ENCODE measurements at regions not wholly inside any gene's neighbourhood (a gene's known extent, or its start where the extent isn't known, plus 50 kb on each side); places are given as distances from the start of the nearest gene placed in this dataset.

DNA sequence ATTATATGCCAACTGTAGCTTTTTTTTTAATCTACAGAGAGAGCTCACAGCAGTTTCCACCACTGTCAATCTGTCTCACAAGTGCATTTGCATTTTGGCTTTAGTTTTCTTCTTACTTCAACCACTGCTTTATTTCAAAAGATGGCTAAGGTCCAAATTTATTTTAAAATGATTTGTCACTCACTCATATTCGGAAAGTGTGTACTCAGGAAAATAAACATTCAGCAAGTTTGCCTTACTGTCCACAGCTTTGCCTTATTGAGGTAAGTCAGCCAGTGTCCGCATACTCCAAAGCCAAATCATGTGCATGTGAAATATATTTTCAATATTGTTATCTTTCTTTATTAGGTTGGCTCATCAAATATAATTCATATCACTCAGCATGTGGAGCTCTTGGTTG, 240.7 kb upstream of the ARHGEF26 start:
- TF ChIP-seq EZH2phosphoT487 (IDR thresholded peaks at IDR 0.05; ENCODE audit: borderline replicate concordance) = no peak
- TF ChIP-seq, protein P1, sequence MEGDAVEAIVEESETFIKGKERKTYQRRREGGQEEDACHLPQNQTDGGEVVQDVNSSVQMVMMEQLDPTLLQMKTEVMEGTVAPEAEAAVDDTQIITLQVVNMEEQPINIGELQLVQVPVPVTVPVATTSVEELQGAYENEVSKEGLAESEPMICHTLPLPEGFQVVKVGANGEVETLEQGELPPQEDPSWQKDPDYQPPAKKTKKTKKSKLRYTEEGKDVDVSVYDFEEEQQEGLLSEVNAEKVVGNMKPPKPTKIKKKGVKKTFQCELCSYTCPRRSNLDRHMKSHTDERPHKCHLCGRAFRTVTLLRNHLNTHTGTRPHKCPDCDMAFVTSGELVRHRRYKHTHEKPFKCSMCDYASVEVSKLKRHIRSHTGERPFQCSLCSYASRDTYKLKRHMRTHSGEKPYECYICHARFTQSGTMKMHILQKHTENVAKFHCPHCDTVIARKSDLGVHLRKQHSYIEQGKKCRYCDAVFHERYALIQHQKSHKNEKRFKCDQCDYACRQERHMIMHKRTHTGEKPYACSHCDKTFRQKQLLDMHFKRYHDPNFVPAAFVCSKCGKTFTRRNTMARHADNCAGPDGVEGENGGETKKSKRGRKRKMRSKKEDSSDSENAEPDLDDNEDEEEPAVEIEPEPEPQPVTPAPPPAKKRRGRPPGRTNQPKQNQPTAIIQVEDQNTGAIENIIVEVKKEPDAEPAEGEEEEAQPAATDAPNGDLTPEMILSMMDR (conservative IDR thresholded peaks at IDR 0.05; ENCODE audit: low read length) = no peak

DNA sequence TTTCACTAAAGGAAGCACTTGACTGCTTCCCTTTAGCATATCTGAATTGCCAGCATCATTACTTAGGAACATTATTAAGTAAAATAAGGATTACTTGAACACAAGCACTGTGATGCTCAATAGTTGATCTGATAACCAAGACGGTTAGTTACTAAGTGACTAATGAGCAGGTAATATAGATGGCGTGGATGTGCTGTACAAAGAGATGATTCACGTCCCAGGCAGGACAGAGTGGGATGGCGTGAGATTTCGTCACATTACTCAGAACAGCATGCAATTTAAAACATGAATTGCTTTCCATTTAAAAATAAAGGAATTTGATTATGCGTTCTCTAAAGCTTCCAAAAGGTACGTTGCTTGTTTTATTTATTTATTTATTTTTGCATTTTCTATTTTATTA, 240.0 kb upstream of the ARHGEF26 start:
- no peaks in the 10 kb centered on the region for H3K27me3 ChIP-seq (ENCODE audit: insufficient read depth, low read length, poor library complexity, severe bottlenecking)
- no peaks in the 10 kb centered on the region for H3K4me1 ChIP-seq (ENCODE audit: insufficient read depth, low read length, poor library complexity, severe bottlenecking)
- TF ChIP-seq EZH2phosphoT487 (IDR thresholded peaks at IDR 0.05; ENCODE audit: borderline replicate concordance) = no peak
- no peaks in the 10 kb centered on the region for H4K20me1 ChIP-seq (ENCODE audit: insufficient read depth, low read length, poor library complexity, severe bottlenecking)
- H3K36me3 ChIP-seq (ENCODE audit: insufficient read depth, low read length) = no peaks in the 10 kb centered on the region
- no peak overlapping the region for H3K9ac ChIP-seq (ENCODE audit: low read depth, low read length, poor library complexity, severe bottlenecking)
- H3K9me3 ChIP-seq (ENCODE audit: insufficient read depth, low read depth, low read length) = no peaks in the 10 kb centered on the region
- no peak overlapping the region for H2AFZ ChIP-seq (ENCODE audit: low read length)
- H3K9me2 ChIP-seq (replicated peaks; ENCODE audit: low read depth, low read length) = no peaks in the 10 kb centered on the region
- H3K79me2 ChIP-seq (ENCODE audit: insufficient read depth, low read length) = no peaks in the 10 kb centered on the region
- H3K4me2 ChIP-seq (ENCODE audit: low read depth, low read length, poor library complexity, severe bottlenecking) = no peak overlapping the region
- no peaks in the 10 kb centered on the region for H3F3A ChIP-seq (ENCODE audit: low read depth)
- H3K4me3 ChIP-seq (ENCODE audit: low read length, poor library complexity, severe bottlenecking) = no peak overlapping the region

More for the DNA sequence above, 240.7 kb upstream of the ARHGEF26 start:
- Histone ChIP-seq H4K20me1 (ENCODE audit: insufficient read depth, low read length, poor library complexity, severe bottlenecking) (no peaks in the 10 kb centered on the region), H3K9me2 (replicated peaks; ENCODE audit: low read depth, low read length) (no peaks in the 10 kb centered on the region), H3K9ac (ENCODE audit: low read depth, low read length, poor library complexity, severe bottlenecking) (no peak overlapping the region), H2AFZ (ENCODE audit: low read length) (no peak overlapping the region), H3K9me3 (ENCODE audit: insufficient read depth, low read depth, low read length) (no peaks in the 10 kb centered on the region), H3K4me1 (ENCODE audit: insufficient read depth, low read length, poor library complexity, severe bottlenecking) (no peaks in the 10 kb centered on the region), H3F3A (ENCODE audit: low read depth) (no peaks in the 10 kb centered on the region), H3K36me3 (ENCODE audit: insufficient read depth, low read length) (no peaks in the 10 kb centered on the region), H3K4me3 (ENCODE audit: low read length, poor library complexity, severe bottlenecking) (no peak overlapping the region), H3K4me2 (ENCODE audit: low read depth, low read length, poor library complexity, severe bottlenecking) (no peak overlapping the region), H3K79me2 (ENCODE audit: insufficient read depth, low read length) (no peaks in the 10 kb centered on the region), H3K27me3 (ENCODE audit: insufficient read depth, low read length, poor library complexity, severe bottlenecking) (no peaks in the 10 kb centered on the region)

DNA sequence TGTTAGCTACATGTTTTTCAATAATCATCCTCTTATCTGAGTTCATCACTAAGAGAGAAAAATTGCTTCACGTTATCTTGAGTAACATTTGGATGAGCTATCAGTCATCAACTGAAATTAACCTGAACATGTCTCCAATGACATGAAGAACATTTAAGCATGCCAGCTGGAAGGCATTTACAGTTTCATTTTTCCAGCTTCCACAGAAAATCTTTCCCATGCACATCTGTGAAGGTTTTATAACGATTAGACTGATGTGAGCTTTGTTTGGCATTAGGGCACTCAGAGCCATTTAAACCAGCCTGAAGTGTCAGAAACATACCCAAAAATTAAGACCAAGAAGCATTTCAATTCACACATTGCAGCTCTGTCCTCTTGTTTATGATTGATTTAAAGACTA, 235.8 kb upstream of the ARHGEF26 start:
- Histone ChIP-seq H3K36me3 (ENCODE audit: insufficient read depth, low read length) (no peaks in the 10 kb centered on the region), H3K9ac (ENCODE audit: low read depth, low read length, poor library complexity, severe bottlenecking) (no peak overlapping the region), H3F3A (ENCODE audit: low read depth) (no peaks in the 10 kb centered on the region), H3K9me2 (replicated peaks; ENCODE audit: low read depth, low read length) (no peaks in the 10 kb centered on the region), H3K79me2 (ENCODE audit: insufficient read depth, low read length) (no peaks in the 10 kb centered on the region), H2AFZ (ENCODE audit: low read length) (no peak overlapping the region), H3K27me3 (ENCODE audit: insufficient read depth, low read length, poor library complexity, severe bottlenecking) (no peaks in the 10 kb centered on the region), H3K4me2 (ENCODE audit: low read depth, low read length, poor library complexity, severe bottlenecking) (no peak overlapping the region), H4K20me1 (ENCODE audit: insufficient read depth, low read length, poor library complexity, severe bottlenecking) (no peaks in the 10 kb centered on the region), H3K4me1 (ENCODE audit: insufficient read depth, low read length, poor library complexity, severe bottlenecking) (no peaks in the 10 kb centered on the region), H3K4me3 (ENCODE audit: low read length, poor library complexity, severe bottlenecking) (no peak overlapping the region), H3K9me3 (ENCODE audit: insufficient read depth, low read depth, low read length) (no peaks in the 10 kb centered on the region)
- TF ChIP-seq, protein P1 (conservative IDR thresholded peaks at IDR 0.05; ENCODE audit: low read length) = no peak
- TF ChIP-seq EZH2phosphoT487 (IDR thresholded peaks at IDR 0.05; ENCODE audit: borderline replicate concordance) = no peak

DNA sequence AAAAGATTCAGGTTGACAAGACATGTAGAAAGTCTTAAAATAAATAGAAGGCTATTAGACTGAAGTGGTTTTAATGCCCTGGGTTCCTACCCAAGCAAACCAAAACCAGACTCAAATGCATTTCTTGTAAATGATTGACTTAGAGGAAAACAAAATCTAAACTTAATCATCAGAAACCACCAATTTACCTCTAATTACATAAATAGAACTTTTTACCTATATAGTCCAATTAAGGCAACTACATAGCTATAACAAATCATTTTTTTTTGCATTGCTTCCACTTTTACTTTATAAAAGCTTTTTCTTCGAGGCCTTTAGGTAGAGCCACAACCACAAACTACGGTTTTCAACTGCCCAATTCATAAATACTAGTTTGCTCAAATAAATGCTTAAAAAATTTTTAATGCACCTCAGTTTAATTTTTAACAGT, 231.3 kb upstream of the ARHGEF26 start:
- no peaks in the 10 kb centered on the region for H3K9me3 ChIP-seq (ENCODE audit: insufficient read depth, low read depth, low read length)
- H3F3A ChIP-seq (ENCODE audit: low read depth) = no peaks in the 10 kb centered on the region
- no peaks in the 10 kb centered on the region for H3K27me3 ChIP-seq (ENCODE audit: insufficient read depth, low read length, poor library complexity, severe bottlenecking)
- H3K4me1 ChIP-seq (ENCODE audit: insufficient read depth, low read length, poor library complexity, severe bottlenecking) = peaks cover 16% of the 10 kb centered on the region
- H3K9ac ChIP-seq (ENCODE audit: low read depth, low read length, poor library complexity, severe bottlenecking) = no peak overlapping the region
- no peak overlapping the region for H2AFZ ChIP-seq (ENCODE audit: low read length)
- no peak overlapping the region for H3K4me3 ChIP-seq (ENCODE audit: low read length, poor library complexity, severe bottlenecking)
- H3K79me2 ChIP-seq (ENCODE audit: insufficient read depth, low read length) = no peaks in the 10 kb centered on the region
- H4K20me1 ChIP-seq (ENCODE audit: insufficient read depth, low read length, poor library complexity, severe bottlenecking) = no peaks in the 10 kb centered on the region
- TF ChIP-seq, protein P1 (conservative IDR thresholded peaks at IDR 0.05; ENCODE audit: low read length) = no peak
- TF ChIP-seq EZH2phosphoT487 (IDR thresholded peaks at IDR 0.05; ENCODE audit: borderline replicate concordance) = no peak
- H3K9me2 ChIP-seq (replicated peaks; ENCODE audit: low read depth, low read length) = no peaks in the 10 kb centered on the region
- H3K36me3 ChIP-seq (ENCODE audit: insufficient read depth, low read length) = no peaks in the 10 kb centered on the region
- no peak overlapping the region for H3K4me2 ChIP-seq (ENCODE audit: low read depth, low read length, poor library complexity, severe bottlenecking)
